SK-N-SH (cell line): ENCODE measurements at regions not wholly inside any gene's neighbourhood (a gene's known extent, or its start where the extent isn't known, plus 50 kb on each side); places are given as distances from the start of the nearest gene placed in this dataset.

Source experiments
- CTCF ChIA-PET: fragments of 300-600, 350-600 bp; formaldehyde crosslinking; extraction: SDS; loops from one replicate; lab custom pipeline; 2021; lab: Yijun Ruan, JAX
- POLR2A ChIA-PET: fragments of 350-600 bp; sonication (Branson Sonifier 250); formaldehyde crosslinking; extraction: SDS; loops from one replicate; lab custom pipeline; 2020; ENCODE audit warnings: antibody characterized with exemption, inconsistent platforms; lab: Yijun Ruan, JAX
- DNase-seq: peaks from one replicate; pipeline ENCODE4 v3.0.0; 2012
- H2AFZ ChIP-seq: fragments of 200-600 bp; sonication (generic); 2 replicates; pipeline ENCODE4 v1.8.1; 2016; ENCODE audit warnings: antibody characterized with exemption, mild to moderate bottlenecking, low read depth
- H3F3A ChIP-seq: fragments of 200-600 bp; sonication (generic); replicated peaks from 2 replicates; pipeline ENCODE3; 2016; ENCODE audit warnings: antibody characterized with exemption, mild to moderate bottlenecking; ENCODE audit not compliant: insufficient read depth
- H3K27ac ChIP-seq, 2 experiments: fragments of 200-500 bp in 1 of 2; fragments of 200-600 bp in 1 of 2; sonication (Bioruptor generic) in 1 of 2; sonication (generic), shearing (Covaris generic) in 1 of 2; 2 replicates each; pipeline versions ENCODE4 v1.5.1 to v1.6.1; 2014 to 2016; ENCODE audit warnings: low read depth in 2 of 2, inconsistent platforms in 1 of 2, low read length in 1 of 2, mild to moderate bottlenecking in 1 of 2, mixed read lengths in 1 of 2
- H3K27me3 ChIP-seq: fragments of 200-600 bp; sonication (generic), shearing (Covaris generic); 2 replicates; pipeline ENCODE4 v1.6.1; 2016; ENCODE audit warnings: mixed run types; ENCODE audit not compliant: insufficient read depth
- H3K36me3 ChIP-seq, 2 experiments: fragments of 200-500 bp in 1 of 2; fragments of 200-600 bp in 1 of 2; sonication (Bioruptor generic) in 1 of 2; sonication (generic) in 1 of 2; replicated peaks in 1 of 2; 2 replicates each; pipeline versions ENCODE3 to v1.5.1; 2014 to 2016; ENCODE audit warnings: low read length in 1 of 2, mild to moderate bottlenecking in 1 of 2; ENCODE audit not compliant: insufficient read depth in 2 of 2, control insufficient read depth in 1 of 2
- H3K4me1 ChIP-seq, 2 experiments: fragments of 200-500 bp in 1 of 2; fragments of 200-600 bp in 1 of 2; sonication (Bioruptor generic) in 1 of 2; sonication (generic), shearing (Covaris generic) in 1 of 2; 2 replicates each; pipeline versions ENCODE4 v1.5.1 to v1.6.1; 2014 to 2016; ENCODE audit warnings: low read depth in 1 of 2, low read length in 1 of 2, mixed run types in 1 of 2; ENCODE audit not compliant: insufficient read depth in 2 of 2, control insufficient read depth in 1 of 2
- H3K4me2 ChIP-seq: fragments of 200-600 bp; sonication (generic), shearing (Covaris generic); 2 replicates; pipeline ENCODE4 v1.6.1; 2017; ENCODE audit warnings: mixed run types
- H3K4me3 ChIP-seq, 2 experiments: fragments of 200-500 bp in 1 of 2; fragments of 200-600 bp in 1 of 2; sonication (Bioruptor generic) in 1 of 2; sonication (generic), shearing (Covaris generic) in 1 of 2; 2 replicates each; pipeline versions ENCODE4 v1.5.1 to v1.8.1; 2014 to 2016; ENCODE audit warnings: low read depth in 2 of 2, inconsistent platforms in 1 of 2, low read length in 1 of 2, mild to moderate bottlenecking in 1 of 2, mixed read lengths in 1 of 2, moderate library complexity in 1 of 2
- H3K79me2 ChIP-seq: fragments of 200-600 bp; sonication (generic); 2 replicates; pipeline ENCODE4 v1.8.1; 2017; ENCODE audit warnings: mild to moderate bottlenecking; ENCODE audit not compliant: insufficient read depth
- H3K9ac ChIP-seq: fragments of 200-600 bp; sonication (generic); 2 replicates; pipeline ENCODE4 v1.6.1; 2017; ENCODE audit warnings: mixed run types
- H3K9me2 ChIP-seq: fragments of 200-600 bp; sonication (generic); 2 replicates; pipeline ENCODE4 v1.6.1; 2017; ENCODE audit warnings: mixed run types
- H3K9me3 ChIP-seq: fragments of 200-600 bp; sonication (generic); 2 replicates; pipeline ENCODE4 v1.6.1; 2017; ENCODE audit warnings: mixed run types, mild to moderate bottlenecking, moderate library complexity
- H4K20me1 ChIP-seq: fragments of 200-600 bp; sonication (generic); 2 replicates; pipeline ENCODE4 v1.6.1; 2017; ENCODE audit warnings: mild to moderate bottlenecking, mixed run types; ENCODE audit not compliant: insufficient read depth
- CHD2 ChIP-seq: fragments of 150-350 bp; IDR thresholded peaks from 2 replicates; pipeline ENCODE4 v1.6.1; 2018; ENCODE audit warnings: low read length; ENCODE audit not compliant: partially characterized antibody
- ELF1 ChIP-seq: IDR thresholded peaks from 2 replicates; pipeline ENCODE4 v1.4.0; 2012
- EZH2phosphoT487 ChIP-seq: fragments of 200-600 bp; sonication (generic); IDR thresholded peaks from 2 replicates; pipeline ENCODE4 v1.6.1; 2017; ENCODE audit warnings: low read depth, mixed run types, mild to moderate bottlenecking, antibody characterized with exemption, moderate library complexity, borderline replicate concordance
- FOXJ3 ChIP-seq: sonication (generic); formaldehyde crosslinking; IDR thresholded peaks from 2 replicates; pipeline ENCODE4 v1.5.1; 2020; ENCODE audit warnings: mild to moderate bottlenecking, missing genetic modification reagents
- JUND ChIP-seq: IDR thresholded peaks from 2 replicates; pipeline ENCODE4 v1.4.0; 2012
- RAD21 ChIP-seq: IDR thresholded peaks from 2 replicates; pipeline ENCODE4 v1.6.1; 2012; ENCODE audit warnings: mild to moderate bottlenecking, low read length
- RCOR1 ChIP-seq: fragments of 150-350 bp; IDR thresholded peaks from 2 replicates; pipeline ENCODE4 v1.6.1; 2017; ENCODE audit warnings: antibody characterized with exemption, low read length
- RFX5 ChIP-seq: IDR thresholded peaks from 2 replicates; pipeline ENCODE4 v1.6.1; 2012; ENCODE audit warnings: mild to moderate bottlenecking, improper control_type of control experiment, low read length
- RXRA ChIP-seq: IDR thresholded peaks from 2 replicates; pipeline ENCODE4 v1.4.0; 2012; ENCODE audit warnings: low read depth, mild to moderate bottlenecking, borderline replicate concordance
- SIN3A ChIP-seq: IDR thresholded peaks from 2 replicates; pipeline ENCODE4 v1.6.1; 2012; ENCODE audit warnings: low read depth, mild to moderate bottlenecking, low read length, moderate library complexity, borderline replicate concordance
- SMC3 ChIP-seq: IDR thresholded peaks from 2 replicates; pipeline ENCODE4 v1.6.1; 2012; ENCODE audit warnings: low read depth, low read length, improper control_type of control experiment
- TAF1 ChIP-seq: IDR thresholded peaks from 2 replicates; pipeline ENCODE4 v1.6.1; 2012; ENCODE audit warnings: low read depth, mild to moderate bottlenecking, low read length, moderate library complexity, borderline replicate concordance
- TCF12 ChIP-seq: IDR thresholded peaks from 2 replicates; pipeline ENCODE4 v1.4.0; 2012
- YY1 ChIP-seq: IDR thresholded peaks from 2 replicates; pipeline ENCODE4 v1.4.0; 2012; ENCODE audit warnings: low read depth, mild to moderate bottlenecking
- WGBS: methylation state at CpG from one replicate; pipeline ENCODE4 v1.1.6; 2017; ENCODE audit warnings: low lambda C conversion rate; 5-methylcytosine and 5-hydroxymethylcytosine counted together
- TF ChIP-seq, protein P1 (sequence below): fragments of 150-350 bp; IDR thresholded peaks from 2 replicates; pipeline ENCODE4 v1.6.1; 2016; ENCODE audit warnings: mild to moderate bottlenecking, low read depth, low read length
- TF ChIP-seq, protein P2 (sequence below): IDR thresholded peaks from 2 replicates; pipeline ENCODE4 v1.4.0; 2012; ENCODE audit warnings: low read depth, borderline replicate concordance
- TF ChIP-seq, protein P3 (sequence below): fragments of 150-350 bp; IDR thresholded peaks from 2 replicates; pipeline ENCODE4 v1.6.1; 2017; ENCODE audit warnings: antibody characterized with exemption, low read length, low read depth, borderline replicate concordance
- TF ChIP-seq, protein P4 (sequence below): IDR thresholded peaks from 2 replicates; pipeline ENCODE4; 2012
- TF ChIP-seq, protein P5 (sequence below): IDR thresholded peaks from 2 replicates; pipeline ENCODE4 v1.4.0; 2012; ENCODE audit warnings: low read depth, borderline replicate concordance
- TF ChIP-seq, protein P6 (sequence below): IDR thresholded peaks from 2 replicates; pipeline ENCODE4 v1.4.0; 2012; ENCODE audit warnings: low read depth

DNA sequence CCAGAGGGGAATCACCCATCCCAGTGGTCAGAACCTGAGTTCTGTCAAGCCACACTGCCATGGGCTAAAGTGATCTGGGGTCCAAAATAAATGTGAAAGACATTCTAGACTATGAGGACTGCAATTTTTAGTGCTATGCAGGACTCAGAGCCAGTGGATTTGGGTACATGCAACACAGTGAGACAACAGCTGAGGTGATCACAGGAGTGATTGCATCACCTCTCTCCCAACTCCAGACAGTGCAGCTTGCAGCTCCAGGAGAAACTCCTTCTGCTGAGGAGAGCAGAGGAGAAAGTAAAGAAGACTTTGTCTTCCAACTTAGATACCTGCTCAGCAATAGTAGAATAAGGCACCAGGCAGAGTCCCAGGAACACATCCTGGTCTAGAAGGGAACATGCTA lies 682.0 kb upstream of the POT1 start:
- H3K27ac ChIP-seq: no peak overlapping the region
- H3K9me3 ChIP-seq: no peaks in the 10 kb centered on the region
- H4K20me1 ChIP-seq: no peaks in the 10 kb centered on the region
- H3K9ac ChIP-seq: no peak overlapping the region
- no peaks in the 10 kb centered on the region for H3K4me1 ChIP-seq
- H3K9me2 ChIP-seq: no peaks in the 10 kb centered on the region
- CTCF ChIA-PET: no interaction called here
- no peaks in the 10 kb centered on the region for H3K27me3 ChIP-seq
- H3K4me3 ChIP-seq: no peak overlapping the region
- no peak for TF ChIP-seq TCF12
- H2AFZ ChIP-seq: no peak overlapping the region
- H3K4me2 ChIP-seq: no peak overlapping the region
- POLR2A ChIA-PET: no interaction called here
- H3K79me2 ChIP-seq: no peaks in the 10 kb centered on the region
- H3F3A ChIP-seq: no peaks in the 10 kb centered on the region
- H3K36me3 ChIP-seq: no peaks in the 10 kb centered on the region
- DNase-seq: no peak

DNA sequence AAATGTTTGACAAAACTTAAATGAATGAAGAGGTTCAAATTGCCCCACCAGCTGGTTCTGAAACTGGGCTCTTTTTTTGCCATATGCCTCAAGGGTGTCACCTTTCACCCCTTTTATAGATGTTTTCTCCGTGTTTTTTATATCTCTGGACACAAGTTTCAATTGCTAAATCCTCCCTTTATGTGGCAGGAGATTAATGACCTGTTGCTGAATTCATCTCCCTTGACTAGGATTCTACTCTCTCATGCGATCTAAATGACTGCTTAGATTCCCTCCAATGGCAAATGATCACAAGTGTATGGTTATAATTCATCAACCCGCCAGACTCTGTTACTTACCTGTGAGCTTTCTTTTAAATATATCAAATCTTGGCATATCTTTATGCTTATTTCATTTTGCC lies 677.0 kb upstream of the POT1 start:
- H3K79me2 ChIP-seq: no peaks in the 10 kb centered on the region
- H2AFZ ChIP-seq: no peak overlapping the region
- ChIA-PET CTCF (interaction anchor here (0.6 kb wide), 1 partner anchor 174 kb away, joined by 3 read pairs; no protein-coding TSS in a partner anchor), POLR2A (no interaction called here)
- H3K27me3 ChIP-seq: no peaks in the 10 kb centered on the region
- H3K4me1 ChIP-seq: no peaks in the 10 kb centered on the region
- 32% methylated on average over 3 of the region's 3 CpGs for WGBS
- H4K20me1 ChIP-seq: no peaks in the 10 kb centered on the region
- no peak overlapping the region for H3K9ac ChIP-seq
- TF ChIP-seq, protein P1, sequence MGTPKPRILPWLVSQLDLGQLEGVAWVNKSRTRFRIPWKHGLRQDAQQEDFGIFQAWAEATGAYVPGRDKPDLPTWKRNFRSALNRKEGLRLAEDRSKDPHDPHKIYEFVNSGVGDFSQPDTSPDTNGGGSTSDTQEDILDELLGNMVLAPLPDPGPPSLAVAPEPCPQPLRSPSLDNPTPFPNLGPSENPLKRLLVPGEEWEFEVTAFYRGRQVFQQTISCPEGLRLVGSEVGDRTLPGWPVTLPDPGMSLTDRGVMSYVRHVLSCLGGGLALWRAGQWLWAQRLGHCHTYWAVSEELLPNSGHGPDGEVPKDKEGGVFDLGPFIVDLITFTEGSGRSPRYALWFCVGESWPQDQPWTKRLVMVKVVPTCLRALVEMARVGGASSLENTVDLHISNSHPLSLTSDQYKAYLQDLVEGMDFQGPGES: no peak
- TF ChIP-seq RAD21: no peak
- no peak for TF ChIP-seq CHD2
- TF ChIP-seq, protein P2, sequence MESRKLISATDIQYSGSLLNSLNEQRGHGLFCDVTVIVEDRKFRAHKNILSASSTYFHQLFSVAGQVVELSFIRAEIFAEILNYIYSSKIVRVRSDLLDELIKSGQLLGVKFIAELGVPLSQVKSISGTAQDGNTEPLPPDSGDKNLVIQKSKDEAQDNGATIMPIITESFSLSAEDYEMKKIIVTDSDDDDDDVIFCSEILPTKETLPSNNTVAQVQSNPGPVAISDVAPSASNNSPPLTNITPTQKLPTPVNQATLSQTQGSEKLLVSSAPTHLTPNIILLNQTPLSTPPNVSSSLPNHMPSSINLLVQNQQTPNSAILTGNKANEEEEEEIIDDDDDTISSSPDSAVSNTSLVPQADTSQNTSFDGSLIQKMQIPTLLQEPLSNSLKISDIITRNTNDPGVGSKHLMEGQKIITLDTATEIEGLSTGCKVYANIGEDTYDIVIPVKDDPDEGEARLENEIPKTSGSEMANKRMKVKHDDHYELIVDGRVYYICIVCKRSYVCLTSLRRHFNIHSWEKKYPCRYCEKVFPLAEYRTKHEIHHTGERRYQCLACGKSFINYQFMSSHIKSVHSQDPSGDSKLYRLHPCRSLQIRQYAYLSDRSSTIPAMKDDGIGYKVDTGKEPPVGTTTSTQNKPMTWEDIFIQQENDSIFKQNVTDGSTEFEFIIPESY: no peak
- no peak for TF ChIP-seq SMC3
- TF ChIP-seq JUND: no peak
- no peak for TF ChIP-seq ELF1
- TF ChIP-seq, protein P3, sequence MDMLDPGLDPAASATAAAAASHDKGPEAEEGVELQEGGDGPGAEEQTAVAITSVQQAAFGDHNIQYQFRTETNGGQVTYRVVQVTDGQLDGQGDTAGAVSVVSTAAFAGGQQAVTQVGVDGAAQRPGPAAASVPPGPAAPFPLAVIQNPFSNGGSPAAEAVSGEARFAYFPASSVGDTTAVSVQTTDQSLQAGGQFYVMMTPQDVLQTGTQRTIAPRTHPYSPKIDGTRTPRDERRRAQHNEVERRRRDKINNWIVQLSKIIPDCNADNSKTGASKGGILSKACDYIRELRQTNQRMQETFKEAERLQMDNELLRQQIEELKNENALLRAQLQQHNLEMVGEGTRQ: no peak
- TF ChIP-seq FOXJ3: no peak
- no peak for TF ChIP-seq RCOR1
- TF ChIP-seq, protein P4, sequence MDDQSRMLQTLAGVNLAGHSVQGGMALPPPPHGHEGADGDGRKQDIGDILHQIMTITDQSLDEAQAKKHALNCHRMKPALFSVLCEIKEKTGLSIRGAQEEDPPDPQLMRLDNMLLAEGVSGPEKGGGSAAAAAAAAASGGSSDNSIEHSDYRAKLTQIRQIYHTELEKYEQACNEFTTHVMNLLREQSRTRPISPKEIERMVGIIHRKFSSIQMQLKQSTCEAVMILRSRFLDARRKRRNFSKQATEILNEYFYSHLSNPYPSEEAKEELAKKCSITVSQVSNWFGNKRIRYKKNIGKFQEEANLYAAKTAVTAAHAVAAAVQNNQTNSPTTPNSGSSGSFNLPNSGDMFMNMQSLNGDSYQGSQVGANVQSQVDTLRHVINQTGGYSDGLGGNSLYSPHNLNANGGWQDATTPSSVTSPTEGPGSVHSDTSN: no peak
- no peak for TF ChIP-seq EZH2phosphoT487
- TF ChIP-seq, protein P5, sequence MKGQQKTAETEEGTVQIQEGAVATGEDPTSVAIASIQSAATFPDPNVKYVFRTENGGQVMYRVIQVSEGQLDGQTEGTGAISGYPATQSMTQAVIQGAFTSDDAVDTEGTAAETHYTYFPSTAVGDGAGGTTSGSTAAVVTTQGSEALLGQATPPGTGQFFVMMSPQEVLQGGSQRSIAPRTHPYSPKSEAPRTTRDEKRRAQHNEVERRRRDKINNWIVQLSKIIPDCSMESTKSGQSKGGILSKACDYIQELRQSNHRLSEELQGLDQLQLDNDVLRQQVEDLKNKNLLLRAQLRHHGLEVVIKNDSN: no peak
- TF ChIP-seq RFX5: no peak
- no peak for TF ChIP-seq YY1
- TF ChIP-seq, protein P6, sequence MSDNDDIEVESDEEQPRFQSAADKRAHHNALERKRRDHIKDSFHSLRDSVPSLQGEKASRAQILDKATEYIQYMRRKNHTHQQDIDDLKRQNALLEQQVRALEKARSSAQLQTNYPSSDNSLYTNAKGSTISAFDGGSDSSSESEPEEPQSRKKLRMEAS: no peak
- TF ChIP-seq TAF1: no peak
- no peak for TF ChIP-seq SIN3A
- TF ChIP-seq RXRA: no peak
- no peaks in the 10 kb centered on the region for H3K9me3 ChIP-seq
- no peak overlapping the region for H3K27ac ChIP-seq
- no peak overlapping the region for H3K4me2 ChIP-seq
- no peaks in the 10 kb centered on the region for H3F3A ChIP-seq
- no peaks in the 10 kb centered on the region for H3K9me2 ChIP-seq
- DNase-seq: no peak
- no peaks in the 10 kb centered on the region for H3K36me3 ChIP-seq
- no peak overlapping the region for H3K4me3 ChIP-seq
